PFSK-1 (cell line): ENCODE measurements at regions not wholly inside any gene's neighbourhood (a gene's known extent, or its start where the extent isn't known, plus 50 kb on each side); places are given as distances from the start of the nearest gene placed in this dataset.

Experiments
- REST ChIP-seq, 2 experiments: IDR thresholded peaks; 2 replicates each; pipeline versions ENCODE4 v1.6.1 to v1.8.0; 2011 to 2012; ENCODE audit warnings: low read depth in 2 of 2, low read length in 2 of 2, control low read depth in 1 of 2, inconsistent platforms in 1 of 2, mild to moderate bottlenecking in 1 of 2, moderate library complexity in 1 of 2; ENCODE audit not compliant: insufficient read depth in 1 of 2
- SIN3A ChIP-seq: IDR thresholded peaks from 2 replicates; pipeline ENCODE4 v1.6.1; 2012; ENCODE audit warnings: mild to moderate bottlenecking, low read length, moderate library complexity, borderline replicate concordance; ENCODE audit not compliant: insufficient read depth

- no peak for TF ChIP-seq SIN3A
- no peak for TF ChIP-seq REST (IDR thresholded peaks at IDR 0.05; ENCODE audit: insufficient read depth in 1 of 2, low read depth in 2 of 2, low read length in 2 of 2)
Measured at GRCh38 chr3:159835126-159835525, 153.5 kb upstream of the IL12A start.
